ENCODE measurements at regions not wholly inside any gene's neighbourhood (a gene's known extent, or its start where the extent isn't known, plus 50 kb on each side); places are given as distances from the start of the nearest gene placed in this dataset.

DNA sequence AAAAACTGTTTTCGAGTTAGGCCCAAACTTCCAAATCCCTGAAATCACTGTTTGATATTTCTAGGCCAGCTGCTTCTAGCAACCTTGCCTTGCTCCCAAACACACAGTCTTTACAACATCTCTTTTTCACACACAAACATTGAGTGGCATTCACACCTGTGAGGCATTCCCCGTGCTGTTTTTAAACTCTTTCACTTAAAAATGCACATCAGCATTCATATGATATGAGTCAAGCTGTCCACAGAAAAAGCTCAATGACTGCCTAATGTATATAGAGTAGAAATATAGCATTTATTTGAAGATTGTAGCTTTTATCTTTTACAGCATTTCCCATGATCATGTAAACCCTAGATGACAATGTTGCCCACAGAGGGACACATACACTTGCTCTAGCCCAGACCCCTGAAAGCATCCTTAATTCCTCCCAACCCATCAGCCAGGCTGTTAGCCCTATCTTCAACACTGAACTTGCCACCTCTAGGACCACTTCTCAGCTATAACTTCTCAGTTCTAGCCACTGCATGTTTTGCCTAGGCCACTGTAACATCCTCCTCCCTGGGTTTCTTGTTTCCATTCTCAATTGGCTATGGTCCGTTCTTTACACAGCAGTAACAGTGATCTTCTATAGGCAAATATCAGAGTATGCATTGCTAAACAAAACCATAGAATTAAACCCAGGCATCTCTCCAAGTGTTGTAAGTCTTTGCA lies 782.6 kb downstream of the DIPK2A start:
- H3K36me3 Mint-ChIP-seq (ENCODE audit: low read depth) = no peaks in the 10 kb centered on the region
- no peak for DNase-seq
- TF ChIP-seq, protein P1, sequence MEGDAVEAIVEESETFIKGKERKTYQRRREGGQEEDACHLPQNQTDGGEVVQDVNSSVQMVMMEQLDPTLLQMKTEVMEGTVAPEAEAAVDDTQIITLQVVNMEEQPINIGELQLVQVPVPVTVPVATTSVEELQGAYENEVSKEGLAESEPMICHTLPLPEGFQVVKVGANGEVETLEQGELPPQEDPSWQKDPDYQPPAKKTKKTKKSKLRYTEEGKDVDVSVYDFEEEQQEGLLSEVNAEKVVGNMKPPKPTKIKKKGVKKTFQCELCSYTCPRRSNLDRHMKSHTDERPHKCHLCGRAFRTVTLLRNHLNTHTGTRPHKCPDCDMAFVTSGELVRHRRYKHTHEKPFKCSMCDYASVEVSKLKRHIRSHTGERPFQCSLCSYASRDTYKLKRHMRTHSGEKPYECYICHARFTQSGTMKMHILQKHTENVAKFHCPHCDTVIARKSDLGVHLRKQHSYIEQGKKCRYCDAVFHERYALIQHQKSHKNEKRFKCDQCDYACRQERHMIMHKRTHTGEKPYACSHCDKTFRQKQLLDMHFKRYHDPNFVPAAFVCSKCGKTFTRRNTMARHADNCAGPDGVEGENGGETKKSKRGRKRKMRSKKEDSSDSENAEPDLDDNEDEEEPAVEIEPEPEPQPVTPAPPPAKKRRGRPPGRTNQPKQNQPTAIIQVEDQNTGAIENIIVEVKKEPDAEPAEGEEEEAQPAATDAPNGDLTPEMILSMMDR (IDR thresholded peaks at IDR 0.05) = no peak
- H3K9me3 Mint-ChIP-seq = peaks cover 4% of the 10 kb centered on the region
- intact Hi-C loops (cut with micrococcal nuclease) = no loop called here
- no peak overlapping the region for H3K27ac Mint-ChIP-seq
- CTCF ChIA-PET = no interaction called here
- ATAC-seq (ENCODE audit: low read depth) = no peak
- no peak overlapping the region for H3K4me3 Mint-ChIP-seq
- no peaks in the 10 kb centered on the region for H3K4me1 Mint-ChIP-seq
- POLR2A ChIA-PET = no interaction called here
- H3K27me3 Mint-ChIP-seq = no peaks in the 10 kb centered on the region

DNA sequence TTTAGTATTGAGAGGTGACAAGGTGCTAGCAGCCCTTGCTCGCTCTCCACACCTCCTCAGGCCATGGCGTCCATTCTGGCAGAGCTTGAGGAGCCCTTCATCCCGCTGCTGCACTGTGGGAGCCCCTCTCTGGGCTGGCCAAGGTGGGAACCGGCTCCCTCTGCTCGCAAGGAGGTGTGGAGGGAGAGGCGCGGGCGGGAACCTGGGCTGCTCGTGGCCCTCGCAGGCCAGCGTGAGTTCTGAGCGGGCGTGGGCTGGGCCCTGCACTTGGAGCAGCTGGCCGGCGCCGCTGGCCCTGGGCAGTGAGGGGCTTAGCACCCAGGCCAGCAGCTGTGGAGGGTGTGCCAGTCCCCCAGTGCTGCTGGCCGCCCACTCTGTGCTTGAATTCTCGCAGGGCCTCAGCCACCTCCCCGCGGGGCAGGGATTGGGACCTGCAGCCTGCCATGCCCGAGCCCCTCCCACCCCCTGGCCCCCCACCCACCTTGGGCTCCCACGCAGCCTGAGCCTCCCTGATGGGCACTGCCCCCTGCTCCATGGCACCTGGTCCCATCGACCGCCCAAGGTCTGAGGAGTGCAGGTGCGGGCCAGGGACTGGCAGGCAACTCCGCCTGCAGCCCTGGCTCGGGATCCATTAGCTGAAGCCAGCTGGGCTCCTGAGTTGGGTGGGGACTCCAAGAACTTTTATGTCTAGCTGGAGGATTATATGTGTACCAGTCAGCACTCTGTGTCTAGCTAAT lies 785.2 kb downstream of the DIPK2A start:
- TF ChIP-seq, protein P1 (IDR thresholded peaks at IDR 0.05) = no peak
- H3K4me3 Mint-ChIP-seq = no peak overlapping the region
- ATAC-seq (ENCODE audit: low read depth) = no peak
- H3K27ac Mint-ChIP-seq = no peak overlapping the region
- no peaks in the 10 kb centered on the region for H3K27me3 Mint-ChIP-seq
- H3K4me1 Mint-ChIP-seq = no peaks in the 10 kb centered on the region
- intact Hi-C loops (cut with micrococcal nuclease) = no loop called here
- no peak for DNase-seq
- ChIA-PET POLR2A (no interaction called here), CTCF (no interaction called here)
- H3K9me3 Mint-ChIP-seq = peaks cover 2% of the 10 kb centered on the region
- no peaks in the 10 kb centered on the region for H3K36me3 Mint-ChIP-seq (ENCODE audit: low read depth)

- no peaks in the 10 kb centered on the region for H3K36me3 Mint-ChIP-seq (ENCODE audit: low read depth)
- H3K4me3 Mint-ChIP-seq = no peak overlapping the region
- DNase-seq (no peak), ATAC-seq (ENCODE audit: low read depth) (no peak)
- no peak overlapping the region for H3K27ac Mint-ChIP-seq
- ChIA-PET POLR2A (no interaction called here), CTCF (no interaction called here)
- no peaks in the 10 kb centered on the region for H3K27me3 Mint-ChIP-seq
- intact Hi-C loops (cut with micrococcal nuclease) = no loop called here
- peaks cover 2% of the 10 kb centered on the region for H3K9me3 Mint-ChIP-seq
- TF ChIP-seq, protein P1 (IDR thresholded peaks at IDR 0.05) = no peak
- no peaks in the 10 kb centered on the region for H3K4me1 Mint-ChIP-seq
Measured at GRCh38 chr3:144760831-144761230, 789.2 kb downstream of the DIPK2A start.

DNA sequence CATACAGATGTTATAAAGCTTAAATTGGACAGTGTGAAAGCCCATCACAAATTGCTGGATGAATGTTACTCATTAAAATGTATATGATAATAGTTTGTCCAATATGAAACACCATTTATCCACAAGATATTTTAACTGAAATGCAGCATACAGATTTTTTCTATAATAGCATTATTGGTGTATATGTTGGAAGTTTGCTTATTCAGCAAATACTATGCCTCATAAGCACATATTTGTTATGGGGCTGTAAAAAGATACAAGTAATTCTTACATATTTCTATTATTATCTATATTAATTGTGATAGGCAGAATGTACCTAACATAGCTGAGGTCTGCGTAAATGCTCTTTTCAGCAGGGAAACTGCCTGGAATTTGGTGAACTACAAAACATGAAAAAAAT lies 790.5 kb downstream of the DIPK2A start:
- DNase-seq = no peak
- ChIA-PET POLR2A (no interaction called here), CTCF (no interaction called here)
- no peaks in the 10 kb centered on the region for H3K27me3 Mint-ChIP-seq
- H3K4me1 Mint-ChIP-seq = no peaks in the 10 kb centered on the region
- no peak overlapping the region for H3K27ac Mint-ChIP-seq
- no peaks in the 10 kb centered on the region for H3K36me3 Mint-ChIP-seq (ENCODE audit: low read depth)
- peaks cover 2% of the 10 kb centered on the region for H3K9me3 Mint-ChIP-seq
- no peak for ATAC-seq (ENCODE audit: low read depth)
- no peak overlapping the region for H3K4me3 Mint-ChIP-seq
- intact Hi-C loops (cut with micrococcal nuclease) = no loop called here
- TF ChIP-seq, protein P1 (IDR thresholded peaks at IDR 0.05) = no peak

GRCh38 chr3:144763878-144764454 lies 792.3 kb downstream of the DIPK2A start:
- TF ChIP-seq, protein P1 (IDR thresholded peaks at IDR 0.05) = no peak
- Mint-ChIP-seq H3K4me1 (no peaks in the 10 kb centered on the region), H3K27ac (no peak overlapping the region), H3K4me3 (no peak overlapping the region), H3K36me3 (ENCODE audit: low read depth) (no peaks in the 10 kb centered on the region), H3K9me3 (no peaks in the 10 kb centered on the region), H3K27me3 (no peaks in the 10 kb centered on the region)
- no peak for DNase-seq
- CTCF ChIA-PET = no interaction called here
- ATAC-seq (ENCODE audit: low read depth) = no peak
- intact Hi-C loops (cut with micrococcal nuclease) = no loop called here
- POLR2A ChIA-PET = no interaction called here

Data from activated B cell treated with CpG ODN at 0.5 μM for 24 hours (primary cell).